GM19240 (cell line): ENCODE measurements at regions not wholly inside any gene's neighbourhood (a gene's known extent, or its start where the extent isn't known, plus 50 kb on each side); places are given as distances from the start of the nearest gene placed in this dataset.
A peak's percentile ranks its signal among the peaks of the same experiment; 100 is the strongest.

Experiments used
- DNase-seq: peaks from one replicate; pipeline ENCODE4 v3.0.0; 2011; ENCODE audit warnings: low spot score; ENCODE audit not compliant: insufficient read length

GRCh38 chr10:4038000-4038399 lies 253.0 kb upstream of the KLF6 start:
- DNase-seq: no peak

- DNase-seq: no peak
Measured at GRCh38 chr10:4035599-4035945, 250.6 kb upstream of the KLF6 start.

- no peak for DNase-seq
Measured at GRCh38 chr10:4034907-4035598, 250.0 kb upstream of the KLF6 start.

- DNase-seq: peak; percentile 48
Measured at GRCh38 chr10:4033341-4033896, 248.4 kb upstream of the KLF6 start.

GRCh38 chr10:4029866-4030265 lies 244.9 kb upstream of the KLF6 start:
- no peak for DNase-seq

- no peak for DNase-seq
Measured at GRCh38 chr10:4028854-4029583, 244.0 kb upstream of the KLF6 start.

- no peak for DNase-seq
Measured at GRCh38 chr10:4028027-4028471, 243.0 kb upstream of the KLF6 start.

- DNase-seq: no peak
Measured at GRCh38 chr10:4025339-4025738, 240.3 kb upstream of the KLF6 start.

GRCh38 chr10:4024516-4025245 lies 239.7 kb upstream of the KLF6 start:
- DNase-seq: no peak

- no peak for DNase-seq
Measured at GRCh38 chr10:4024027-4024426, 239.0 kb upstream of the KLF6 start.

GRCh38 chr10:4022473-4022872 lies 237.5 kb upstream of the KLF6 start:
- no peak for DNase-seq

GRCh38 chr10:4020631-4021030 lies 235.6 kb upstream of the KLF6 start:
- no peak for DNase-seq

- no peak for DNase-seq
Measured at GRCh38 chr10:4018054-4018511, 233.1 kb upstream of the KLF6 start.

GRCh38 chr10:4017336-4017735 lies 232.3 kb upstream of the KLF6 start:
- no peak for DNase-seq

- DNase-seq: no peak
Measured at GRCh38 chr10:4016214-4016740, 231.3 kb upstream of the KLF6 start.

- DNase-seq: peak; percentile 14
Measured at GRCh38 chr10:4013651-4014121, 228.7 kb upstream of the KLF6 start.

- DNase-seq: no peak
Measured at GRCh38 chr10:4012848-4013247, 227.8 kb upstream of the KLF6 start.

GRCh38 chr10:4011136-4011812 lies 226.3 kb upstream of the KLF6 start:
- DNase-seq: no peak

GRCh38 chr10:4008676-4009382 lies 223.8 kb upstream of the KLF6 start:
- no peak for DNase-seq

- DNase-seq: no peak
Measured at GRCh38 chr10:4007771-4008170, 222.8 kb upstream of the KLF6 start.
